ENCODE measurements at regions not wholly inside any gene's neighbourhood (a gene's known extent, or its start where the extent isn't known, plus 50 kb on each side); places are given as distances from the start of the nearest gene placed in this dataset.
"Not testable (repeated sequence)": the region's sequence is repeated elsewhere in the genome, so short reads cannot be mapped to it uniquely, and the experiment has no call there.

- no peak for FAIRE-seq
Measured at GRCh38 chr6:81901551-81901966, 149.1 kb upstream of the TENT5A start.

DNA sequence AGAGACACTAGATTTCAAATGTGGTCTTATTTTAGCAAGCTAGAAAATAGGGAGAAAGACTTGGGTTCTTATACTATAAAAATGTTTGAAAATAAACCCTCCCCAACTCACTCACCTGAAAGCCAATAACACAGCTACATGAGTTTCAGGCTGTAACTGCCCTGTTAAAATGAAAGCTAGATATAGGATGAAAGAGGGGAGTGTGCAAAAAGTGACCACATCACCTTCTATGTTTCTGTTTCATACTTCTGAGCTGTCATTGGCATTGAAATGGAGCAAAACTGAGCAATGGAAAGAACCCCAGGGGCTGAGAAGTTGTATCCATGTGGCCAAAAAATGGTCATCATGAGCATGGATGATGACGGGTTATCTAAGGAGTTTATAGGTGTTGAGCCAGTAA is 148.1 kb upstream of the TENT5A start:
- FAIRE-seq: no peak

DNA sequence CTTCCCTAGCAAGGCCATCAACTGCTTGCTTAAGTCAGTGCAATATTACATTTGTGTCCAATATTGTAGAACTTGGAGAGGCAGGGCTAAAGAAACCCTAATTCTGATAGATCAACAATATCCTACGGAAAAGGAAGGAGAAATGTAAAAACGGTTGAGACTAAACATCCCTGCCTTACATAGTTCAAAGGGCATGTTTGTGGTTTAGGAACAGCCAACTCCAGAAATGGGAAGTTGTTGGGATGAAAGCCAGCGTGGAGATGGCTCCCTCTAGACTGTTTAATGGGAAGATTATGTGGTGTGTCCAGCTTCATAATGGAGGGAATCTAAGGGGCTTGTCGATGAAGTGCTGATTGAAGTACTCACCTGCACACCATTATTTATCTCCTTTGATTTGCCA is 145.3 kb upstream of the TENT5A start:
- no peak for FAIRE-seq

GRCh38 chr6:81896525-81897503 is 144.3 kb upstream of the TENT5A start:
- FAIRE-seq: no peak

DNA sequence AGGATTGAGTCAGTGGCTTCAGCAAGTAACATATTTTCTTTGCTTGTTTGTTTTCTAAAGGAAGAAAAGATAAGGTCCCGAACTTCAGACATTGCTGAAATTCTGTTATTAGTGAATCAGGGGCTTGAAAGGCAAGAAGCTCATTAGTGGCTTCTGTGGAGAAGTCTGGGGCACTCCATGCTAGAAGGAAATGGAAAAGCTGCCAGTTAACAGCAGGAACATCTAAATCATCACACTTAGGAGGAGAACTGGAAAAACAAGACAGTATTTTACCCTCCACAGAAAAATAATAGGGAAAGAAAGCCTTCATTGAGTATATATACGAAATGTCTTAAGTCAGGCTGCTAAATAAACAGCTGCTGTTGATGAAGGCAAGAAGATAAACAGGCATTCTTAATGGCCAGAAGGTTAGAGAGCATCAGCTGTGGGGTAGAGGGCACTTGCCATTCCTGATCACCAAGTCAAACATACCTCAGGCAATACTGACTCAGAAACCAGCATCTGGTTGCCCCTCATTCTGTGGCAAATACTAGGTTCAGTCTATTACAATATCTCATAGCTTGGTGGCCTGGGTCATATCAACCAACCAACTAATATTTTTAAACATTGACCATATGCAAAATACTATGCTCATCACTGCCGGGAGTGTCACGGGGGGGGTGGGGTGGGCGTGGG is 143.2 kb upstream of the TENT5A start:
- no peak for FAIRE-seq

- FAIRE-seq: no peak
Measured at GRCh38 chr6:81894788-81895271, 142.3 kb upstream of the TENT5A start.

- FAIRE-seq: no peak
Measured at GRCh38 chr6:81894306-81894705, 141.8 kb upstream of the TENT5A start.

- no peak for FAIRE-seq
Measured at GRCh38 chr6:81892891-81893290, 140.4 kb upstream of the TENT5A start.

- FAIRE-seq: no peak
Measured at GRCh38 chr6:81891874-81892273, 139.4 kb upstream of the TENT5A start.

- no peak for FAIRE-seq
Measured at GRCh38 chr6:81890846-81891245, 138.4 kb upstream of the TENT5A start.

GRCh38 chr6:81889377-81890053 is 137.0 kb upstream of the TENT5A start:
- no peak for FAIRE-seq

DNA sequence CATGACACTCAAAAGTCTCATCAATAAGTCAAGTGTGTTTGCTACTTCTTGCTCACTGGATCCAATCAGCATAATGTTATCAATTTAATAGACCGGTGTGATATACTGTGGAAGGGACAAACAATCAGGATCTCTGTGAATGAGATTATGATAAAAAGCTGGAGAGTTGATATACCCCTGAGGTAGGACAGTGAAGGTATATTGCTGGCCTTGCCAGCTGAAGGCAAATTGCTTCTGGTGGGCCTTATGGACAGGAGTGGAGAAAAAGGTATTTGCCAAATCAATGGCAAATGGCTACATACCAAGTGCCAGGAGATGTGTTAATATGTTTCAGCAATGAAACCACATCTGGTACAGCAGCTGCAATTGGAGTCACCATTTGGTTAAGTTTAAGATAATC is 134.4 kb upstream of the TENT5A start:
- FAIRE-seq: not testable (repeated sequence)

GRCh38 chr6:81886157-81886556 is 133.7 kb upstream of the TENT5A start:
- no peak for FAIRE-seq

DNA sequence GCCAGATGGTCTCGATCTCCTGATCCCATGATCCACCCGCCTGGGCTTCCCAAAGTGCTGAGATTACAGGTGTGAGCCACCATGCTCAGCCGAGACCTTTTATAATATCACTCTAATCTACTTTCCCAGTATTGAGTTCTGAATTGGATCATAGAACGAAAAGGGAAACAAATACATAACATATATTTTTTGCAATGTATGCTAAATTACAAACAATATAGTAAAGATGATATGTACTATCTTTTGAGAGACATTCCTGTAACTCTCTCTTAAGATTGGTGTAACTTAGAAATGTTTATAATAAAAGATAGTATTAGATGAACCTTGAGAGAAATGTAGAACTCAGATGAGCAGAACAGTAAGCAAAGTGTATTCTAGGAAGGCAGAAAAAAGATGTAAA is 129.2 kb upstream of the TENT5A start:
- FAIRE-seq: no peak

GRCh38 chr6:81878479-81878878 is 126.0 kb upstream of the TENT5A start:
- no peak for FAIRE-seq

DNA sequence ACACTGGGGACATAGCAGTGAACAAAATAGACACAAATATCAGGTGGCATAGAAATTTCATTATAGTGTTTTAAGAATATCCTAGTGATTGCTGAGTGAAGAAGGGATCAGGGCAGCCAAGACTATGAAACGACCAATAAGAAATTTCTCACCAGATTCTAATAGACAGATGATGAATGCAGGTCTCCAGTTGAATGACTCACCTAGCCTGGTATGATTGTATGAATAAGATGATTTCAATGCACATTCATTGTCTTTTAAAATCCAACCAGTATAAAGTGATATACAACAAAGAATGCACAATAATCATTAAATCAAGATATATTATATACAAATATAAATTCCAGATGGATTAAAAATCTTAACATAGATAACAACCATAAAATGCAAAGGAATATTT is 124.5 kb upstream of the TENT5A start:
- no peak for FAIRE-seq

- FAIRE-seq: no peak
Measured at GRCh38 chr6:81875782-81876293, 123.4 kb upstream of the TENT5A start.

GRCh38 chr6:81869749-81870508 is 117.4 kb upstream of the TENT5A start:
- FAIRE-seq: not testable (repeated sequence)

DNA sequence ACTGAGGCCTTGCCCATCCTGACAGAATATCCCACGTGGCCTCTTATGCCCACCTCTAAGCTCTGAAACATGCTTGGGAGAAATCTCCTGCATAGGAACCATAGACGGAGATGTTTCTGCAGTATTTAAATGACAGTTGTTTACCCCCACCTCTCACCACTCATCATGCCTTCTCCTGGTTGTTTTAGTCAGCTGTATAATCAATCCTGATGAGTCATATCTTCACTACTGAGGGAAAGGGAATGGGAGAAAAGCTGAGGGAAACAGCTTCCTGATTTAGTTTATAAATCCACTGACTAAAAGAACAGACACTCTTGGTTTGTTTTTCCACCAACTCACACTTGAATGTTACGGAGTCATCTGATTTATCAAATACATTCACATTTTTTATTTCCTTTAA is 113.2 kb upstream of the TENT5A start:
- FAIRE-seq: no peak

DNA sequence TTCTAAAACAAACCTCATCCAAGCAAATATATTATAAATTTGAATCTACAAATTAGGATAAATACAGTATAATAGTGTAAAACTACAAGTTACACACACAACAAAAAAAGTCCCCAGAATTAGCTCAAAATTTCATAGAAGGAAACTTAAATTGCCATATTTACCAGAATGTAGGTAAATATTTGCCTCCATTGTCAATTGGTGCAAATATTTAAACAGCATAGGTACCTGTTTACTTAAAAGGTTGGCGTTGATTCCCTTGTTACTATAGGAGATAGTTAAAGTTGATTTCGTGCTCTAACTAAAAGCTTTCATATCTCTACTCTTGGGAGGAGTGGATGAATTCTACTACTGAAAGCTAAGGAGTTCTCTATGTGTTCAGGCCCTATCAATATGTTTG is 111.6 kb upstream of the TENT5A start:
- FAIRE-seq: no peak

- no peak for FAIRE-seq
Measured at GRCh38 chr6:81863123-81863522, 110.6 kb upstream of the TENT5A start.

GRCh38 chr6:81861281-81861680 is 108.8 kb upstream of the TENT5A start:
- no peak for FAIRE-seq

Measured in A204.1 (cell line).